A549 (cell line): ENCODE measurements at regions not wholly inside any gene's neighbourhood (a gene's known extent, or its start where the extent isn't known, plus 50 kb on each side); places are given as distances from the start of the nearest gene placed in this dataset.

Source experiments
- ATAC-seq, 2 experiments: fragments of 200-7000 bp in 1 of 2; fragments of >200 bp in 1 of 2; cut with Nextera tagmentation in 1 of 2; cut with Tn5 transposase in 1 of 2; 3 replicates each; pipeline versions ENCODE4 v1.8.0 to v1.9.1; 2018 to 2020; ENCODE audit warnings: mild to moderate bottlenecking in 1 of 2, moderate library complexity in 1 of 2
- CTCF ChIA-PET: fragments of 300-600 bp; sonication (Branson Sonifier 250); formaldehyde crosslinking; extraction: SDS; loops from one replicate; lab custom pipeline; 2021; ENCODE audit warnings: antibody characterized with exemption, inconsistent platforms; lab: Yijun Ruan, JAX
- POLR2A ChIA-PET: fragments of 350-600 bp; formaldehyde crosslinking; extraction: SDS; loops from one replicate; lab custom pipeline; 2021; ENCODE audit warnings: antibody characterized with exemption, inconsistent platforms; lab: Yijun Ruan, JAX
- DNase-seq, 2 experiments: peaks; one replicate each; pipeline versions ENCODE4 v3.0.0 to v3.0.0-alpha.2; 2011 to 2016; ENCODE audit warnings: low read depth in 1 of 2, low spot score in 1 of 2
- FAIRE-seq: peaks from 2 replicates; lab custom pipeline; 2011; peaks lifted over from hg19 to GRCh38; lab: Jason Lieb, UNC
- H3K27ac ChIP-seq, 2 experiments: fragments of >200 bp; sonication (Bioruptor Twin); formaldehyde crosslinking; 3 replicates each; pipeline ENCODE4 v1.5.1; 2016 to 2017
- H3K4me1 ChIP-seq: fragments of >200 bp; sonication (Bioruptor Twin); formaldehyde crosslinking; 3 replicates; pipeline ENCODE4 v1.6.1; 2016
- H3K4me2 ChIP-seq: fragments of >200 bp; sonication (Bioruptor Twin); formaldehyde crosslinking; 3 replicates; pipeline ENCODE4 v1.6.1; 2016
- H3K4me3 ChIP-seq: fragments of >200 bp; sonication (Bioruptor Twin); formaldehyde crosslinking; 3 replicates; pipeline ENCODE4 v1.5.1; 2016
- H3K9me3 ChIP-seq: fragments of >200 bp; sonication (Bioruptor Twin); formaldehyde crosslinking; 3 replicates; pipeline ENCODE4 v1.6.1; 2016
- CHD4 ChIP-seq: fragments of 200-600 bp; sonication (generic); IDR thresholded peaks from 2 replicates; pipeline ENCODE4 v1.6.1; 2016; ENCODE audit warnings: antibody characterized with exemption, mild to moderate bottlenecking, borderline replicate concordance
- E2F6 ChIP-seq: IDR thresholded peaks from 2 replicates; pipeline ENCODE4 v1.6.1; 2012; ENCODE audit warnings: low read depth, borderline replicate concordance
- EHMT2 ChIP-seq: fragments of 200-600 bp; sonication (generic); IDR thresholded peaks from 2 replicates; pipeline ENCODE4 v1.6.1; 2016; ENCODE audit warnings: antibody characterized with exemption, low read depth, mild to moderate bottlenecking, moderate library complexity
- ELK1 ChIP-seq: fragments of 150-350 bp; IDR thresholded peaks from 2 replicates; pipeline ENCODE4 v1.6.1; 2014; ENCODE audit warnings: low read depth, mild to moderate bottlenecking, low read length
- ESRRA ChIP-seq: fragments of 150-350 bp; IDR thresholded peaks from 2 replicates; pipeline ENCODE4 v1.6.1; 2014; ENCODE audit warnings: mild to moderate bottlenecking, low read length, borderline replicate concordance
- HDAC2 ChIP-seq: fragments of 200-600 bp; sonication (generic); IDR thresholded peaks from 2 replicates; pipeline ENCODE4 v1.6.1; 2016
- HES2 ChIP-seq: fragments of >200 bp; sonication (Bioruptor Twin); formaldehyde crosslinking; IDR thresholded peaks from 2 replicates; pipeline ENCODE4 v1.6.1; 2016
- HEYL ChIP-seq: fragments of 250-450 bp; sonication (Bioruptor Pico); IDR thresholded peaks from 2 replicates; pipeline ENCODE4 v1.8.0; 2021; ENCODE audit warnings: mild to moderate bottlenecking, moderate library complexity
- JUN ChIP-seq, 2 experiments: fragments of >200 bp; sonication (Bioruptor Twin); formaldehyde crosslinking; IDR thresholded peaks; 2 replicates in 1 of 2; 3 replicates in 1 of 2; pipeline ENCODE4 v1.6.1; 2016 to 2017
- JUNB ChIP-seq: fragments of >200 bp; sonication (Bioruptor Twin); formaldehyde crosslinking; IDR thresholded peaks from 2 replicates; pipeline ENCODE4 v1.6.1; 2016
- MAFK ChIP-seq: fragments of 450-650 bp; IDR thresholded peaks from 2 replicates; pipeline ENCODE4 v1.6.1; 2014; ENCODE audit not compliant: partially characterized antibody
- MAX ChIP-seq: IDR thresholded peaks from 2 replicates; pipeline ENCODE4 v1.6.1; 2012
- NFE2L2 ChIP-seq: fragments of 150-350 bp; conservative IDR thresholded peaks from 2 replicates; pipeline ENCODE4 v1.6.1; 2014; ENCODE audit warnings: low read length
- NR3C1 ChIP-seq: fragments of >200 bp; sonication (Bioruptor Twin); formaldehyde crosslinking; IDR thresholded peaks from 3 replicates; pipeline ENCODE4 v1.6.1; 2017
- PBX3 ChIP-seq: IDR thresholded peaks from 2 replicates; pipeline ENCODE4 v1.6.1; 2012
- POLR2AphosphoS2 ChIP-seq: conservative IDR thresholded peaks from 2 replicates; pipeline ENCODE4 v1.6.1; 2012; ENCODE audit warnings: low read length, improper control_type of control experiment, inconsistent platforms
- RARB ChIP-seq: fragments of 250-450 bp; sonication (Bioruptor Pico); IDR thresholded peaks from 2 replicates; pipeline ENCODE4 v1.8.0; 2021; ENCODE audit warnings: mild to moderate bottlenecking, moderate library complexity
- REST ChIP-seq: fragments of 200-600 bp; sonication (generic); IDR thresholded peaks from 2 replicates; pipeline ENCODE4 v1.6.1; 2016; ENCODE audit warnings: antibody characterized with exemption, mild to moderate bottlenecking, moderate library complexity
- RFX5 ChIP-seq: fragments of 450-650 bp; IDR thresholded peaks from 2 replicates; pipeline ENCODE4 v1.7.1; 2014; ENCODE audit warnings: antibody characterized with exemption, mild to moderate bottlenecking, moderate library complexity
- TP53 ChIP-seq: fragments of 250-450 bp; sonication (Bioruptor Pico); IDR thresholded peaks from 2 replicates; pipeline ENCODE4 v1.5.0; 2021; ENCODE audit warnings: mild to moderate bottlenecking, moderate library complexity
- ZSCAN20 ChIP-seq: fragments of 250-450 bp; sonication (Bioruptor Pico); IDR thresholded peaks from 2 replicates; pipeline ENCODE4 v1.8.0; 2022; ENCODE audit warnings: mild to moderate bottlenecking, moderate library complexity
- WGBS: methylation state at CpG from one replicate; pipeline ENCODE4 v1.1.6; 2017; ENCODE audit errors: missing lambda C conversion rate; 5-methylcytosine and 5-hydroxymethylcytosine counted together

- Histone ChIP-seq H3K4me3 (no peak overlapping the region), H3K4me1 (no peaks in the 10 kb centered on the region), H3K27ac (no peak overlapping the region), H3K9me3 (no peaks in the 10 kb centered on the region), H3K4me2 (no peak overlapping the region)
- no peak for DNase-seq
- CTCF ChIA-PET, result interaction anchor here (0.5 kb wide), 1 partner anchor 1471 kb away, joined by 3 read pairs; no protein-coding TSS in a partner anchor
- FAIRE-seq, result no peak
- TF ChIP-seq NFE2L2 (no peak), E2F6 (no peak), ESRRA (no peak), HDAC2 (no peak)
- POLR2A ChIA-PET, result no interaction called here
- no peak for ATAC-seq
- WGBS, result 64% methylated on average over 6 of the region's 6 CpGs
Observed at GRCh38 chr10:70990681-70991080, 102.3 kb upstream of the PCBD1 start.

- CTCF ChIA-PET, result no interaction called here
- Histone ChIP-seq H3K27ac (no peak overlapping the region), H3K9me3 (no peaks in the 10 kb centered on the region), H3K4me2 (no peak overlapping the region), H3K4me1 (no peaks in the 10 kb centered on the region), H3K4me3 (no peak overlapping the region)
- FAIRE-seq (no peak), DNase-seq (no peak), ATAC-seq (no peak)
- POLR2A ChIA-PET, result no interaction called here
- WGBS, result 56% methylated on average over 14 of the region's 14 CpGs
- TF ChIP-seq HES2 (no peak), TP53 (CRISPR knock-in tag) (no peak), RFX5 (no peak), MAX (no peak), JUN (IDR thresholded peaks at IDR 0.05) (no peak), REST (no peak), HEYL (CRISPR knock-in tag) (no peak), ZSCAN20 (no peak), CHD4 (no peak), JUNB (no peak), ELK1 (no peak), RARB (no peak), POLR2AphosphoS2 (no peak), MAFK (no peak), PBX3 (no peak), EHMT2 (no peak), NR3C1 (no peak)
Observed at GRCh38 chr10:70991140-70992124, 103.1 kb upstream of the PCBD1 start.
